Astrocyte (in vitro differentiated cells and primary cell): ENCODE measurements at regions not wholly inside any gene's neighbourhood (a gene's known extent, or its start where the extent isn't known, plus 50 kb on each side); places are given as distances from the start of the nearest gene placed in this dataset.

Source experiments
- DNase-seq: peaks from one replicate; pipeline ENCODE4 v3.0.0-alpha.2; 2010; ENCODE audit warnings: low read depth
- FAIRE-seq: peaks from 2 replicates; lab custom pipeline; 2011; peaks lifted over from hg19 to GRCh38; lab: Jason Lieb, UNC
- H2AFZ ChIP-seq: 2 replicates; pipeline ENCODE4 v1.6.0; 2012; ENCODE audit warnings: low read depth, low read length, inconsistent platforms
- H3K27ac ChIP-seq: 2 replicates; pipeline ENCODE4 v1.5.1; 2011; ENCODE audit warnings: low read depth, low read length, inconsistent platforms
- H3K27me3 ChIP-seq: 2 replicates; pipeline ENCODE4 v1.6.0; 2011; ENCODE audit warnings: low read length, inconsistent platforms; ENCODE audit not compliant: insufficient read depth
- H3K36me3 ChIP-seq: 2 replicates; pipeline ENCODE4 v1.5.1; 2011; ENCODE audit warnings: low read length, inconsistent platforms; ENCODE audit not compliant: insufficient read depth
- H3K4me1 ChIP-seq: 2 replicates; pipeline ENCODE4 v1.5.1; 2011; ENCODE audit warnings: low read length, inconsistent platforms; ENCODE audit not compliant: insufficient read depth
- H3K4me2 ChIP-seq: 2 replicates; pipeline ENCODE4 v1.6.0; 2012; ENCODE audit warnings: low read length, inconsistent platforms
- H3K4me3 ChIP-seq: 2 replicates; pipeline ENCODE4 v1.5.1; 2011; ENCODE audit warnings: low read depth, mild to moderate bottlenecking, low read length, inconsistent platforms; ENCODE audit not compliant: insufficient read depth
- H3K79me2 ChIP-seq: 2 replicates; pipeline ENCODE4 v1.6.0; 2012; ENCODE audit warnings: mild to moderate bottlenecking, low read length, inconsistent platforms; ENCODE audit not compliant: insufficient read depth
- H3K9ac ChIP-seq: 2 replicates; pipeline ENCODE4 v1.6.0; 2012; ENCODE audit warnings: mild to moderate bottlenecking, low read length, inconsistent platforms
- H3K9me3 ChIP-seq: 2 replicates; pipeline ENCODE4 v1.5.1; 2012; ENCODE audit warnings: low read depth, mild to moderate bottlenecking, low read length, inconsistent platforms; ENCODE audit not compliant: insufficient read depth
- H4K20me1 ChIP-seq: 2 replicates; pipeline ENCODE4 v1.6.0; 2012; ENCODE audit warnings: low read length, inconsistent platforms; ENCODE audit not compliant: insufficient read depth
- H3K27ac Mint-ChIP-seq: one replicate; pipeline ENCODE4 v1.8.0; 2021; ENCODE audit warnings: mild to moderate bottlenecking, mixed read lengths; ENCODE audit not compliant: unreplicated experiment
- H3K27me3 Mint-ChIP-seq: one replicate; pipeline ENCODE4 v1.8.0; 2021; ENCODE audit warnings: low read depth, mixed read lengths; ENCODE audit not compliant: unreplicated experiment
- H3K36me3 Mint-ChIP-seq: one replicate; pipeline ENCODE4 v1.8.0; 2021; ENCODE audit warnings: low read depth, mixed read lengths; ENCODE audit not compliant: unreplicated experiment
- H3K4me1 Mint-ChIP-seq: one replicate; pipeline ENCODE4 v1.8.0; 2021; ENCODE audit warnings: low read depth, mixed read lengths; ENCODE audit not compliant: unreplicated experiment
- H3K4me3 Mint-ChIP-seq: one replicate; pipeline ENCODE4 v1.8.0; 2021; ENCODE audit warnings: mild to moderate bottlenecking, moderate library complexity, mixed read lengths; ENCODE audit not compliant: unreplicated experiment
- H3K9me3 Mint-ChIP-seq: one replicate; pipeline ENCODE4 v1.8.0; 2021; ENCODE audit warnings: mild to moderate bottlenecking, mixed read lengths; ENCODE audit not compliant: unreplicated experiment
- CTCF ChIP-seq: IDR thresholded peaks from 2 replicates; pipeline ENCODE4 v1.5.1; 2011; ENCODE audit warnings: low read depth, mild to moderate bottlenecking, inconsistent platforms, low read length, moderate library complexity; ENCODE audit not compliant: insufficient read depth
- EZH2 ChIP-seq: IDR thresholded peaks from 2 replicates; pipeline ENCODE4 v1.6.1; 2012; ENCODE audit warnings: mild to moderate bottlenecking, low read length, inconsistent platforms; ENCODE audit not compliant: insufficient read depth

GRCh38 chr13:82654143-82654542 is 1228.1 kb downstream of the SLITRK1 start:
- no peak for TF ChIP-seq CTCF
- TF ChIP-seq EZH2, result no peak
- H3K27ac Mint-ChIP-seq, result no peak overlapping the region

GRCh38 chr13:82647540-82647939 is 1234.7 kb downstream of the SLITRK1 start:
- H3K9me3 Mint-ChIP-seq, result no peaks in the 10 kb centered on the region
- H2AFZ ChIP-seq, result no peak overlapping the region
- DNase-seq (no peak), FAIRE-seq (no peak)
- no peak overlapping the region for H3K4me3 ChIP-seq
- H3K9me3 ChIP-seq, result no peaks in the 10 kb centered on the region
- H3K27ac Mint-ChIP-seq, result no peak overlapping the region
- no peak overlapping the region for H3K9ac ChIP-seq
- no peak overlapping the region for H3K4me2 ChIP-seq
- no peaks in the 10 kb centered on the region for H3K4me1 ChIP-seq
- no peaks in the 10 kb centered on the region for H3K27me3 Mint-ChIP-seq
- H3K4me1 Mint-ChIP-seq, result no peaks in the 10 kb centered on the region
- no peaks in the 10 kb centered on the region for H3K27me3 ChIP-seq
- no peak overlapping the region for H3K4me3 Mint-ChIP-seq
- H3K79me2 ChIP-seq, result no peaks in the 10 kb centered on the region
- H4K20me1 ChIP-seq, result no peaks in the 10 kb centered on the region
- H3K36me3 Mint-ChIP-seq, result no peaks in the 10 kb centered on the region
- no peaks in the 10 kb centered on the region for H3K36me3 ChIP-seq
- H3K27ac ChIP-seq, result no peak overlapping the region
- TF ChIP-seq EZH2 (no peak), CTCF (no peak)

More at GRCh38 chr13:82654143-82654542, 1228.1 kb downstream of the SLITRK1 start:
- H3K4me1 ChIP-seq, result peaks cover 8% of the 10 kb centered on the region
- FAIRE-seq (no peak), DNase-seq (no peak)
- no peaks in the 10 kb centered on the region for H3K27me3 ChIP-seq
- Mint-ChIP-seq H3K36me3 (no peaks in the 10 kb centered on the region), H3K4me3 (no peak overlapping the region), H3K27me3 (no peaks in the 10 kb centered on the region), H3K4me1 (no peaks in the 10 kb centered on the region), H3K9me3 (no peaks in the 10 kb centered on the region)
- H4K20me1 ChIP-seq, result no peaks in the 10 kb centered on the region
- no peaks in the 10 kb centered on the region for H3K36me3 ChIP-seq
- H3K79me2 ChIP-seq, result no peaks in the 10 kb centered on the region
- H3K9me3 ChIP-seq, result no peaks in the 10 kb centered on the region
- no peak overlapping the region for H3K9ac ChIP-seq
- H3K4me2 ChIP-seq, result no peak overlapping the region
- no peak overlapping the region for H3K27ac ChIP-seq
- H3K4me3 ChIP-seq, result no peak overlapping the region
- H2AFZ ChIP-seq, result no peak overlapping the region

- Mint-ChIP-seq H3K4me3 (no peak overlapping the region), H3K27me3 (no peaks in the 10 kb centered on the region), H3K27ac (no peak overlapping the region), H3K36me3 (no peaks in the 10 kb centered on the region), H3K9me3 (no peaks in the 10 kb centered on the region), H3K4me1 (no peaks in the 10 kb centered on the region)
- H2AFZ ChIP-seq, result no peak overlapping the region
- H3K4me1 ChIP-seq, result no peaks in the 10 kb centered on the region
- no peak for FAIRE-seq
- no peaks in the 10 kb centered on the region for H3K27me3 ChIP-seq
- H3K79me2 ChIP-seq, result no peaks in the 10 kb centered on the region
- H3K27ac ChIP-seq, result no peak overlapping the region
- peak; percentile 2 for DNase-seq
- H4K20me1 ChIP-seq, result no peaks in the 10 kb centered on the region
- H3K9ac ChIP-seq, result no peak overlapping the region
- no peak for TF ChIP-seq EZH2
- TF ChIP-seq CTCF, result no peak
- H3K4me2 ChIP-seq, result no peak overlapping the region
- no peaks in the 10 kb centered on the region for H3K9me3 ChIP-seq
- H3K36me3 ChIP-seq, result no peaks in the 10 kb centered on the region
- H3K4me3 ChIP-seq, result no peak overlapping the region
Measured at GRCh38 chr13:82636119-82636518, 1246.2 kb downstream of the SLITRK1 start.
